ENCODE measurements at regions not wholly inside any gene's neighbourhood (a gene's known extent, or its start where the extent isn't known, plus 50 kb on each side); places are given as distances from the start of the nearest gene placed in this dataset.

DNA sequence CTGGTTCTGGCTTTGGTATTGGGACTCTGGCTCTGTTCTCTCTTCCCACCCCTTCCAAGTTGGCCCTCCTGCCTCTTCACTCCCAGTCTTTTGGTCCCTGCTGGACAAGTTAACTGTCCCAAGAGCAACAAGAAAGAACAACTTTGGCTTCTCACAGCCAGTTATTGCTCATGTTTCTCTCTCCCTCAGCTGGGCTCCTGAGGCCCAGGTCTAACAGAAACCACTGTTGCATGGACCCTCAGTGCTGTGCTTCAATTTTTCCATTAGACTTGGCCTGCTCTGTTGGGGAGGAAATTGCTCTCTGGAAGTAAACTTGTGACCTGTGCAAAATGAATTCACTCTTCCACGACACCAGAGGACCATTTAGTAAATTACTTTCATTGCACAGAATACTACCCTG is 64.5 kb downstream of the CHST2 start:
- DNase-seq, result no peak
- Histone ChIP-seq H3K27me3 (ENCODE audit: control insufficient read depth in 1 of 2, insufficient read depth in 2 of 2, low read length in 1 of 2) (peaks cover 0 to 1% of the 10 kb centered on the region in 2 donors), H3K4me3 (ENCODE audit: low read length in 2 of 2) (no peak overlapping the region), H3K36me3 (ENCODE audit: control insufficient read depth in 1 of 2, insufficient read depth in 2 of 2, low read length in 1 of 2) (no peaks in the 10 kb centered on the region), H3K9me3 (ENCODE audit: control insufficient read depth, low read length) (no peaks in the 10 kb centered on the region), H3K27ac (ENCODE audit: low read depth in 1 of 2, low read length in 2 of 2) (no peak overlapping the region), H3K4me1 (ENCODE audit: control insufficient read depth in 1 of 2, insufficient read depth in 2 of 2, low read length in 2 of 2) (peaks cover 0 to 2% of the 10 kb centered on the region in 2 donors)
- intact Hi-C loops (cut with DNase I), result no loop called here
- 32 to 41% methylated on average over 1 of the region's 1 CpG for WGBS, 2 donors
- ATAC-seq (ENCODE audit: low FRiP score), result peak; percentile 57

DNA sequence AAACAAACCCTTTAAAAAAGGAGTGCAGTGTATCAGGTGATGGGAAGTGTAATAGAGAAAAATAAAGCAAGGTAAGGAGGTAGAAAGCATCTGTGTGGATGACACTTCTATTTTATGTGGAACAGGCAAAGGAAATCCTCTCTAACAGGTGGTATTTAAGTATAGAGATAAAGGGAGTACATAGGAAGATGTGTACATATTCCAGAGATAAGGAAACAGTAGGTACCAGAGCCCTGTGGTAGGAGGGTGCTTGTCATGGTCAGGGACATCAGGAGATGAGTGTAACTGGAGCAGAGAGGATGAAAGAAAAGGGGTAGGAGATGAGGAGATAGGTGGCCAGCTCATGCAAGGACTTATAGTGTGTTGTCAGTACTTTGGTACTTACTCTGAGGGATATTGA is 65.8 kb downstream of the CHST2 start:
- Histone ChIP-seq H3K4me1 (ENCODE audit: control insufficient read depth in 1 of 2, insufficient read depth in 2 of 2, low read length in 2 of 2) (no peaks in the 10 kb centered on the region), H3K36me3 (ENCODE audit: control insufficient read depth in 1 of 2, insufficient read depth in 2 of 2, low read length in 1 of 2) (no peaks in the 10 kb centered on the region), H3K27ac (ENCODE audit: low read depth in 1 of 2, low read length in 2 of 2) (no peak overlapping the region), H3K4me3 (ENCODE audit: low read length in 2 of 2) (no peak overlapping the region), H3K27me3 (ENCODE audit: control insufficient read depth in 1 of 2, insufficient read depth in 2 of 2, low read length in 1 of 2) (peaks cover 0 to 1% of the 10 kb centered on the region in 2 donors), H3K9me3 (ENCODE audit: control insufficient read depth, low read length) (no peaks in the 10 kb centered on the region)
- no peak for ATAC-seq (ENCODE audit: low FRiP score)
- no peak for DNase-seq
- intact Hi-C loops (cut with DNase I), result no loop called here

DNA sequence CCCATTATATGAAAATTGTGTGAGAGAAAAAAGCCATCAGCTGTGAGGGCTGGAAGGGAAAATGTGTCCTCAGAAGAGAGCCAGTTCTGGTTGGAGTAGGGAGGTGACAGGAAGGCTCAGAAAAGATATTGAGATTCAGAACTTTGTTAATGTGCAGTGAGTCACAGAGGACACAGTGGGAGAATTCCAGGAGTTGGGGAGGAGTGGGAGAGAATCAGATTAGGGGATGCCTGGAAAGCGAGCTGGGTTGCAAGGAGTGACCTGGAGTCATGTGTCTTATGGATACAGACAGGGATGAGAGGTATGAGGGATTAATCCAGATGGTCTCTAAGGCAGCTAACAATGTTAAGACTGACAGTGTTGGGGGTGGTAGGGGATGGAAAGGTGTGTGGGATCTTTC is 67.5 kb downstream of the CHST2 start:
- 86 to 95% methylated on average over 1 of the region's 1 CpG for WGBS, 2 donors
- Histone ChIP-seq H3K27me3 (ENCODE audit: control insufficient read depth in 1 of 2, insufficient read depth in 2 of 2, low read length in 1 of 2) (peaks cover 0 to 1% of the 10 kb centered on the region in 2 donors), H3K27ac (ENCODE audit: low read depth in 1 of 2, low read length in 2 of 2) (no peak overlapping the region), H3K4me1 (ENCODE audit: control insufficient read depth in 1 of 2, insufficient read depth in 2 of 2, low read length in 2 of 2) (no peaks in the 10 kb centered on the region), H3K9me3 (ENCODE audit: control insufficient read depth, low read length) (no peaks in the 10 kb centered on the region), H3K4me3 (ENCODE audit: low read length in 2 of 2) (no peak overlapping the region), H3K36me3 (ENCODE audit: control insufficient read depth in 1 of 2, insufficient read depth in 2 of 2, low read length in 1 of 2) (no peaks in the 10 kb centered on the region)
- DNase-seq (no peak), ATAC-seq (ENCODE audit: low FRiP score) (no peak)
- intact Hi-C loops (cut with DNase I), result no loop called here

DNA sequence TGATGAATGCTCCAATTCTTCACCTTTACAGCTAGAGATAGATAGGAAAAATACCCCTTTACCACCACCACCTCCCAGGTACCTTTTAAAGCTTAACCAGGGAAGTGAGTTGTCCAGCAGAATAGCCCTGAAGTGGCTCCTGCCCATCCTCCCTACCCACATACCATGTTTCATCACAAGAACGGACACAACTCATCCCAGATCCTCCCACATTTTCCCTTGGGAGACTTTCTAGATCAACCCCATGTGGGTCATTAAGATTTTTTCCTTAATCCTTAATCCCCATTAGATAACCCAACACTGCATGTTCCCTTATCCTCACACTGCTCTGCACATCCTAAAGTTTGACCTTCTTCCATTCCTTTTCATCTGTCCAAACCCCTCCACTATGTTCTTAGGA is 69.3 kb downstream of the CHST2 start:
- 89 to 94% methylated on average over 1 of the region's 1 CpG for WGBS, 2 donors

DNA sequence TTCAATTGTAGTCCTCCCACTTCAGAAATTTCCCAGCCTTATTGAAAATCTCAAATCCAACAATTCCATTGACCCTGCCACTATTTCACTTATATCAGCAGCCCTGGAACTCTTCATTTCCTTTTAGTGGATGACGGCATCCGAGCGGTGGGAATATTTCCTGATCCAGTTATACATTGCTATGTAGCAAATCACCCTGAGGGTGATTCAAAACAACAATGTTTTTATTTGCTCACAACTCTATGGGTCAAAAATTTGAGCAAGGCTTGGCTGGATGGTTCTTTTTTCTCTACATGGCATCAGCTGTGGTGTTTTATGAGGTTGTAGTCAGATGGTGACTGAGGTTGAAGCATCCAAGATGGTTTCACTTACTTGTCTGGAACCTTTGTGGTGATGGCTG is 70.5 kb downstream of the CHST2 start:
- H3K4me1 ChIP-seq (ENCODE audit: control insufficient read depth in 1 of 2, insufficient read depth in 2 of 2, low read length in 2 of 2), result no peaks in the 10 kb centered on the region
- H3K9me3 ChIP-seq (ENCODE audit: control insufficient read depth, low read length), result no peaks in the 10 kb centered on the region
- intact Hi-C loops (cut with DNase I), result no loop called here
- no peaks in the 10 kb centered on the region for H3K27me3 ChIP-seq (ENCODE audit: control insufficient read depth in 1 of 2, insufficient read depth in 2 of 2, low read length in 1 of 2)
- WGBS, 2 donors, result 85 to 99% methylated on average over 3 of the region's 3 CpGs
- H3K4me3 ChIP-seq (ENCODE audit: low read length in 2 of 2), result no peak overlapping the region
- DNase-seq (no peak), ATAC-seq (ENCODE audit: low FRiP score) (no peak)
- no peak overlapping the region for H3K27ac ChIP-seq (ENCODE audit: low read depth in 1 of 2, low read length in 2 of 2)
- no peaks in the 10 kb centered on the region for H3K36me3 ChIP-seq (ENCODE audit: control insufficient read depth in 1 of 2, insufficient read depth in 2 of 2, low read length in 1 of 2)

More for the DNA sequence above, 69.3 kb downstream of the CHST2 start:
- H3K27ac ChIP-seq (ENCODE audit: low read depth in 1 of 2, low read length in 2 of 2), result no peak overlapping the region
- H3K4me1 ChIP-seq (ENCODE audit: control insufficient read depth in 1 of 2, insufficient read depth in 2 of 2, low read length in 2 of 2), result no peaks in the 10 kb centered on the region
- ATAC-seq (ENCODE audit: low FRiP score), result no peak
- H3K27me3 ChIP-seq (ENCODE audit: control insufficient read depth in 1 of 2, insufficient read depth in 2 of 2, low read length in 1 of 2), result no peaks in the 10 kb centered on the region
- H3K4me3 ChIP-seq (ENCODE audit: low read length in 2 of 2), result no peak overlapping the region
- no peaks in the 10 kb centered on the region for H3K36me3 ChIP-seq (ENCODE audit: control insufficient read depth in 1 of 2, insufficient read depth in 2 of 2, low read length in 1 of 2)
- intact Hi-C loops (cut with DNase I), result no loop called here
- no peaks in the 10 kb centered on the region for H3K9me3 ChIP-seq (ENCODE audit: control insufficient read depth, low read length)
- DNase-seq, result no peak

DNA sequence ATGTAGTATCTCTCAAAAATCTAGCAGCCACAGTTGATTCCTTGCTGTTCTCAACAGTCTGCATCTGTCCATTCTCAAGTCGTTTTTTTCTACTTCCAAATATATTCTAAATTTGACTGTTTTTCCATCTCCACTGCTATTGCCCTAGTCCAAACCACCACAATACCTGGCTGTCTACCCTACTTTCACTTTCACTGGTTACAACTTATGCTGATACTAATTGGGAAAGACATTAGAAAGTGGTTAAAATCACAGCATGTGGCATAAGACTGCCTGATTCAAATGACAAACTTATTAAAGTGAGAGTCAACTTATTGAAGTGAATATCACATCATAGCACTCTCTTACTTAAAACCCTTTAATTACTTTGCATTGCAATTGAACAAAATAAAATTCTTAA is 72.6 kb downstream of the CHST2 start:
- H3K4me3 ChIP-seq (ENCODE audit: low read length in 2 of 2), result no peak overlapping the region
- WGBS, 2 donors, result 26 to 27% methylated on average over 1 of the region's 1 CpG
- intact Hi-C loops (cut with DNase I), result no loop called here
- DNase-seq (no peak), ATAC-seq (ENCODE audit: low FRiP score) (no peak)
- no peaks in the 10 kb centered on the region for H3K9me3 ChIP-seq (ENCODE audit: control insufficient read depth, low read length)
- H3K27me3 ChIP-seq (ENCODE audit: control insufficient read depth in 1 of 2, insufficient read depth in 2 of 2, low read length in 1 of 2), result no peaks in the 10 kb centered on the region
- no peaks in the 10 kb centered on the region for H3K36me3 ChIP-seq (ENCODE audit: control insufficient read depth in 1 of 2, insufficient read depth in 2 of 2, low read length in 1 of 2)
- no peak overlapping the region for H3K27ac ChIP-seq (ENCODE audit: low read depth in 1 of 2, low read length in 2 of 2)
- no peaks in the 10 kb centered on the region for H3K4me1 ChIP-seq (ENCODE audit: control insufficient read depth in 1 of 2, insufficient read depth in 2 of 2, low read length in 2 of 2)

DNA sequence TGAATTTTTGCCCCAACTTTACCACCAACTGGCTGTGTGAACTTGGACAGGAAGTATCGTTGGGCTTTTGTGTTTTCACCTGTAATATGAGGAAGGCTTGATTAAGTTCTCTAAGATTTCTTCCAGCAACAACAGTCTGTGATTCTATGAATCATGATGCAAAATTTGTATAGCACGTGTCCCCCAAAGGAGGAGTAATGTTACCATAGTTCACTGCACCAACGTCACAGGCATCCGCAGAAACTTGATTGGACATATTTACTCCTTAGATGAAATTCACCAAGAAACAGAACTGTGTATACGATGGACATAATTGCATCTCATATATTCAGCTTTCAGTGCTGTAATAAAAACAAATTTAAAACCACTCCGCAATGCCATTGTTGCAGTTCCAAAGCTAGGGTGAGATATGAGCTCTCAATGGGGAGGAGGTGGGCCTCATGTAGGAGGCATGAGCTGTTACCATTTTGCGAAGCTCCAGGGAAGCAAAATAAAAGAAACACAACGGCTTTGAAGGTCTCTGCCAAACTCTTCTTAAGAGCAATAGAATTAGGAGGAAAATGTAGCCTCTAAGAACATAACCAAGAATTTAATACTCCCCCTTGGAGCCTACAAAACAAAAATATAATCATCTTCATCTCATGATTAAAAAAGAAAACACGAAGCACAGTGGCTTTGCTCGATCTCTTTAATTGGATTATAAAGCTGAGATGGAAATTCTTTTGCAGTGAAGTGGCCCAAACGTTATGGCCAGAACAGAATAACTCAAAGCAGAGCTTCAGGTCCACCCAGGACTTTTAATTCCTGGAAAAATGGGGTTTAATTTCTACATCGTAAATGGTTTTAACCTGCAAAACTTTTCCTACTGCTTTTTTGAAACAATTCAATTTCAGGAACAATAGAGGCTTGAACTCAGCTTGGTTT is 80.7 kb downstream of the CHST2 start:
- intact Hi-C loops (cut with DNase I), result no loop called here
- Histone ChIP-seq H3K27me3 (ENCODE audit: control insufficient read depth in 1 of 2, insufficient read depth in 2 of 2, low read length in 1 of 2) (no peaks in the 10 kb centered on the region), H3K4me1 (ENCODE audit: control insufficient read depth in 1 of 2, insufficient read depth in 2 of 2, low read length in 2 of 2) (no peaks in the 10 kb centered on the region), H3K9me3 (ENCODE audit: control insufficient read depth, low read length) (peaks cover 2% of the 10 kb centered on the region), H3K36me3 (ENCODE audit: control insufficient read depth in 1 of 2, insufficient read depth in 2 of 2, low read length in 1 of 2) (no peaks in the 10 kb centered on the region), H3K4me3 (ENCODE audit: low read length in 2 of 2) (no peak overlapping the region), H3K27ac (ENCODE audit: low read depth in 1 of 2, low read length in 2 of 2) (no peak overlapping the region)
- DNase-seq (no peak), ATAC-seq (ENCODE audit: low FRiP score) (no peak)
- 78 to 82% methylated on average over 12 of the region's 12 CpGs for WGBS, 2 donors

DNA sequence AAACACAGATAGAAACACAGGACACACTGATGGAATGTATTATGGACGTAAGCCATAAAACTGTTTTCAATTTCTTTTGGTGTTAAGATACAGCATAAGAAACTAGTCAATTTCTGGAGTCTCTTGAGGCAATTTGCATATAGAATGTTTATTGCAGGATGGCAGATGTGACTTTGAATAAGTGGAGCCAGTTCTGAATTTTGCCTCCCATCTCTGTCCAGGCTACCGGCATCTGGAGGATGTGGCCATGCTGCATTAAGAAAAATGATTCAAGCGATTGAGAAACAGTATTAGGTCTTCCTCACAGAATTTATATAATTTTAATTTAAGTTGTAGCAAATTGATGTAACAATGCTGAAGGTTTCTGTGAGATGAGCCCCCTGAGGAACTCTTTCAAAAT is 81.5 kb downstream of the CHST2 start:
- intact Hi-C loops (cut with DNase I), result no loop called here
- Histone ChIP-seq H3K27me3 (ENCODE audit: control insufficient read depth in 1 of 2, insufficient read depth in 2 of 2, low read length in 1 of 2) (no peaks in the 10 kb centered on the region), H3K4me3 (ENCODE audit: low read length in 2 of 2) (no peak overlapping the region), H3K4me1 (ENCODE audit: control insufficient read depth in 1 of 2, insufficient read depth in 2 of 2, low read length in 2 of 2) (no peaks in the 10 kb centered on the region), H3K9me3 (ENCODE audit: control insufficient read depth, low read length) (peaks cover 2% of the 10 kb centered on the region), H3K27ac (ENCODE audit: low read depth in 1 of 2, low read length in 2 of 2) (no peak overlapping the region), H3K36me3 (ENCODE audit: control insufficient read depth in 1 of 2, insufficient read depth in 2 of 2, low read length in 1 of 2) (no peaks in the 10 kb centered on the region)
- DNase-seq (no peak), ATAC-seq (ENCODE audit: low FRiP score) (no peak)
- WGBS, 2 donors, result 91 to 93% methylated on average over 3 of the region's 3 CpGs

All from aorta (tissue), 5 donors.